HCT116 (cell line): ENCODE measurements at regions not wholly inside any gene's neighbourhood (a gene's known extent, or its start where the extent isn't known, plus 50 kb on each side); places are given as distances from the start of the nearest gene placed in this dataset.

Experiments used
- EZH2 ChIP-seq: fragments of 200-600 bp; sonication (generic); IDR thresholded peaks from 2 replicates; pipeline ENCODE4 v1.6.1; 2017; ENCODE audit warnings: antibody characterized with exemption, mixed run types
- SP1 ChIP-seq: IDR thresholded peaks from 2 replicates; pipeline ENCODE4 v1.6.1; 2012; ENCODE audit warnings: low read depth
- ZFX ChIP-seq: fragments of 450-650 bp; IDR thresholded peaks from 2 replicates; pipeline ENCODE4 v1.6.1; 2017

DNA sequence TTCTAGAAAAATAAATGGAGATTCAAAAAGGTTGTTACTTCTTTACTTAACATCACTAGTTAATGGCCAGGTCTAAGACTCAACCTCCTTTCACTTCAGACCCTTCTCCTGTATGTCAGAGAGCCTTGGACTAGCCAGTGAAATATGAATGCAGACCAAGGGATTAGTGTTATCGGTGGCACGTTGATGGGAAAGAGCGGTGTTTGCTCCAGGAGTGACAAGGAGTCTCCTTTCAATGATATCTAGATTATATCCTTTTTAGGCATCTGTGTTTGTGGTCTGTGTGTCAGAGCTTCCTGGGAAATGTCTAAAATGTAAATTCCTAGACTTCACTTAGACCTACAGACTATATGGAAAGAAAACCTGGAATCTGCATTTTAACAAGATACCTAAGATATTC is 658.0 kb upstream of the KCNMB2 start:
- TF ChIP-seq EZH2, result no peak
- no peak for TF ChIP-seq SP1
- TF ChIP-seq ZFX, result no peak
